Thymus (tissue), 11 donors: ENCODE measurements at regions not wholly inside any gene's neighbourhood (a gene's known extent, or its start where the extent isn't known, plus 50 kb on each side); places are given as distances from the start of the nearest gene placed in this dataset.

Experiments
- DNase-seq, 9 donors: peaks; one replicate each; pipeline ENCODE4 v3.0.0-alpha.2; 2013; ENCODE audit warnings: low spot score in 9 of 9, low read depth in 6 of 9, missing footprints in 1 of 9
- H3K27ac ChIP-seq, 2 donors: one replicate each; pipeline ENCODE4 v1.5.1; 2013; ENCODE audit warnings: control low read depth in 1 of 2, low read depth in 1 of 2, low read length in 1 of 2, mild to moderate bottlenecking in 1 of 2, moderate library complexity in 1 of 2
- H3K27me3 ChIP-seq, 2 donors: one replicate each; pipeline ENCODE4 v1.5.1; 2013; ENCODE audit warnings: low read length in 1 of 2; ENCODE audit not compliant: control insufficient read depth in 2 of 2, insufficient read depth in 1 of 2
- H3K36me3 ChIP-seq, 2 donors: one replicate each; pipeline ENCODE4 v1.5.1; 2013; ENCODE audit warnings: low read length in 1 of 2, mild to moderate bottlenecking in 1 of 2, moderate library complexity in 1 of 2; ENCODE audit not compliant: control insufficient read depth in 2 of 2, insufficient read depth in 2 of 2
- H3K4me1 ChIP-seq, 2 donors: one replicate each; pipeline ENCODE4 v1.5.1; 2013; ENCODE audit warnings: low read length in 2 of 2; ENCODE audit not compliant: control insufficient read depth in 2 of 2, insufficient read depth in 2 of 2
- H3K4me3 ChIP-seq, 2 donors: one replicate each; pipeline ENCODE4 v1.5.1; 2013; ENCODE audit warnings: low read length in 2 of 2, control low read depth in 1 of 2, mild to moderate bottlenecking in 1 of 2
- H3K9me3 ChIP-seq, 2 donors: one replicate each; pipeline ENCODE4 v1.5.1; 2013; ENCODE audit warnings: low read length in 1 of 2, mild to moderate bottlenecking in 1 of 2; ENCODE audit not compliant: control insufficient read depth in 2 of 2, insufficient read depth in 1 of 2
- WGBS: extraction: QIAGEN DNeasy Blood & Tissue Kit; methylation state at CpG from one replicate; pipeline ENCODE4 v1.1.7; 2013; 5-methylcytosine and 5-hydroxymethylcytosine counted together
- donor health status: healthy.

GRCh38 chr11:19607656-19608360 lies 104.8 kb upstream of the NAV2 start:
- no peak overlapping the region for H3K4me3 ChIP-seq
- no peaks in the 10 kb centered on the region for H3K27me3 ChIP-seq
- 88% methylated on average over 5 of the region's 5 CpGs for WGBS
- no peaks in the 10 kb centered on the region for H3K9me3 ChIP-seq
- no peak overlapping the region for H3K27ac ChIP-seq
- DNase-seq: no peak
- no peaks in the 10 kb centered on the region for H3K36me3 ChIP-seq
- H3K4me1 ChIP-seq: no peaks in the 10 kb centered on the region

- Histone ChIP-seq H3K27me3 (no peaks in the 10 kb centered on the region), H3K4me3 (no peak overlapping the region), H3K36me3 (no peaks in the 10 kb centered on the region), H3K4me1 (no peaks in the 10 kb centered on the region), H3K27ac (no peak overlapping the region), H3K9me3 (no peaks in the 10 kb centered on the region)
- DNase-seq: no peak
- WGBS: 94% methylated on average over 5 of the region's 5 CpGs
Observed at GRCh38 chr11:19606856-19607655, 105.6 kb upstream of the NAV2 start.

- no peak for DNase-seq
- H3K27me3 ChIP-seq: no peaks in the 10 kb centered on the region
- no peak overlapping the region for H3K4me3 ChIP-seq
- H3K4me1 ChIP-seq: no peaks in the 10 kb centered on the region
- H3K27ac ChIP-seq: no peak overlapping the region
- H3K9me3 ChIP-seq: no peaks in the 10 kb centered on the region
- WGBS: 95% methylated on average over 8 of the region's 8 CpGs
- H3K36me3 ChIP-seq: no peaks in the 10 kb centered on the region
Observed at GRCh38 chr11:19605520-19606371, 106.9 kb upstream of the NAV2 start.

GRCh38 chr11:19604679-19605375 lies 107.8 kb upstream of the NAV2 start:
- no peak for DNase-seq
- Histone ChIP-seq H3K4me1 (no peaks in the 10 kb centered on the region), H3K36me3 (no peaks in the 10 kb centered on the region), H3K9me3 (no peaks in the 10 kb centered on the region), H3K27ac (no peak overlapping the region), H3K4me3 (no peak overlapping the region), H3K27me3 (no peaks in the 10 kb centered on the region)
- WGBS: 95% methylated on average over 2 of the region's 2 CpGs

GRCh38 chr11:19603771-19604170 lies 108.9 kb upstream of the NAV2 start:
- no peak for DNase-seq
- no peaks in the 10 kb centered on the region for H3K9me3 ChIP-seq
- no peak overlapping the region for H3K27ac ChIP-seq
- no peak overlapping the region for H3K4me3 ChIP-seq
- no peaks in the 10 kb centered on the region for H3K36me3 ChIP-seq
- no peaks in the 10 kb centered on the region for H3K27me3 ChIP-seq
- WGBS: 98% methylated on average over 2 of the region's 2 CpGs
- no peaks in the 10 kb centered on the region for H3K4me1 ChIP-seq

- Histone ChIP-seq H3K9me3 (no peaks in the 10 kb centered on the region), H3K36me3 (no peaks in the 10 kb centered on the region), H3K27ac (no peak overlapping the region), H3K4me1 (no peaks in the 10 kb centered on the region), H3K27me3 (no peaks in the 10 kb centered on the region), H3K4me3 (no peak overlapping the region)
- DNase-seq: no peak
- WGBS: 88% methylated on average over 6 of the region's 6 CpGs
Observed at GRCh38 chr11:19602891-19603290, 109.7 kb upstream of the NAV2 start.

GRCh38 chr11:19602406-19602805 lies 110.2 kb upstream of the NAV2 start:
- WGBS: 89% methylated on average over 6 of the region's 6 CpGs

GRCh38 chr11:19601235-19601634 lies 111.4 kb upstream of the NAV2 start:
- 91% methylated on average over 2 of the region's 2 CpGs for WGBS

More at GRCh38 chr11:19602406-19602805, 110.2 kb upstream of the NAV2 start:
- DNase-seq: no peak
- Histone ChIP-seq H3K4me3 (no peak overlapping the region), H3K4me1 (no peaks in the 10 kb centered on the region), H3K27me3 (no peaks in the 10 kb centered on the region), H3K36me3 (no peaks in the 10 kb centered on the region), H3K9me3 (no peaks in the 10 kb centered on the region), H3K27ac (no peak overlapping the region)

More at GRCh38 chr11:19601235-19601634, 111.4 kb upstream of the NAV2 start:
- Histone ChIP-seq H3K9me3 (no peaks in the 10 kb centered on the region), H3K4me1 (no peaks in the 10 kb centered on the region), H3K36me3 (no peaks in the 10 kb centered on the region), H3K4me3 (no peak overlapping the region), H3K27me3 (no peaks in the 10 kb centered on the region), H3K27ac (no peak overlapping the region)
- no peak for DNase-seq
